ENCODE measurements at regions not wholly inside any gene's neighbourhood (a gene's known extent, or its start where the extent isn't known, plus 50 kb on each side); places are given as distances from the start of the nearest gene placed in this dataset.

GRCh38 chr2:82307511-82307910 lies 2003.0 kb upstream of the LRRTM1 start:
- ChIA-PET CTCF (no interaction called here), POLR2A (no interaction called here)
- Histone ChIP-seq H3K4me3 (ENCODE audit: low read depth, low read length) (no peak overlapping the region), H3K9me3 (ENCODE audit: control insufficient read depth, insufficient read depth, low read depth, low read length) (no peaks in the 10 kb centered on the region), H3K27ac (ENCODE audit: extremely low read depth, low read depth, low read length) (no peak overlapping the region), H3K36me3 (ENCODE audit: control insufficient read depth in 2 of 2, insufficient read depth in 1 of 2, low read length in 2 of 2) (no peaks in the 10 kb centered on the region), H3K4me1 (ENCODE audit: control insufficient read depth, insufficient read depth, low read length) (no peaks in the 10 kb centered on the region)
- TF ChIP-seq ZNF473 (tag by site-specific recombination; IDR thresholded peaks at IDR 0.05), result no peak
- no peak for TF ChIP-seq ZNF426 (tag by site-specific recombination; IDR thresholded peaks at IDR 0.05)
- no peak for TF ChIP-seq ZNF692 (tag by site-specific recombination; IDR thresholded peaks at IDR 0.05)
- no peak for TF ChIP-seq ZNF423 (tag by site-specific recombination; IDR thresholded peaks at IDR 0.05)
- no peak for TF ChIP-seq ZNF658 (tag by site-specific recombination; IDR thresholded peaks at IDR 0.05)
- TF ChIP-seq ZNF76 (tag by site-specific recombination; IDR thresholded peaks at IDR 0.05; ENCODE audit: borderline replicate concordance, low read depth), result no peak
- no peak for TF ChIP-seq SP3 (tag by site-specific recombination; IDR thresholded peaks at IDR 0.05)
- TF ChIP-seq ATF2 (tag by site-specific recombination; IDR thresholded peaks at IDR 0.05; ENCODE audit: low read depth), result no peak
- TF ChIP-seq ZSCAN5A (tag by site-specific recombination; IDR thresholded peaks at IDR 0.05), result no peak
- no peak for TF ChIP-seq ELK4 (IDR thresholded peaks at IDR 0.05; ENCODE audit: borderline replicate concordance, low read depth, low read length)
- no peak for TF ChIP-seq ZNF114 (tag by site-specific recombination; IDR thresholded peaks at IDR 0.05)
- TF ChIP-seq ZNF544 (tag by site-specific recombination; IDR thresholded peaks at IDR 0.05), result no peak
- TF ChIP-seq ZBTB17 (tag by site-specific recombination; IDR thresholded peaks at IDR 0.05), result no peak
- no peak for TF ChIP-seq ZNF157 (tag by site-specific recombination; IDR thresholded peaks at IDR 0.05)
- no peak for TF ChIP-seq WT1 (tag by site-specific recombination; IDR thresholded peaks at IDR 0.05)
- no peak for TF ChIP-seq ZNF221 (tag by site-specific recombination; IDR thresholded peaks at IDR 0.05; ENCODE audit: borderline replicate concordance)
- TF ChIP-seq ZSCAN30 (tag by site-specific recombination; IDR thresholded peaks at IDR 0.05), result no peak

- H3K4me3 ChIP-seq (ENCODE audit: low read depth, low read length), result no peak overlapping the region
- no peaks in the 10 kb centered on the region for H3K9me3 ChIP-seq (ENCODE audit: control insufficient read depth, insufficient read depth, low read depth, low read length)
- POLR2A ChIA-PET, result no interaction called here
- H3K4me1 ChIP-seq (ENCODE audit: control insufficient read depth, insufficient read depth, low read length), result no peaks in the 10 kb centered on the region
- no peaks in the 10 kb centered on the region for H3K36me3 ChIP-seq (ENCODE audit: control insufficient read depth in 2 of 2, insufficient read depth in 1 of 2, low read length in 2 of 2)
- H3K27ac ChIP-seq (ENCODE audit: extremely low read depth, low read depth, low read length), result no peak overlapping the region
- CTCF ChIA-PET, result no interaction called here
- no peak for TF ChIP-seq ZNF561 (tag by site-specific recombination; IDR thresholded peaks at IDR 0.05; ENCODE audit: borderline replicate concordance)
- TF ChIP-seq INSM2 (tag by site-specific recombination; IDR thresholded peaks at IDR 0.05), result no peak
- no peak for TF ChIP-seq ZNF629 (tag by site-specific recombination; IDR thresholded peaks at IDR 0.05)
- TF ChIP-seq ZFP41 (tag by site-specific recombination; IDR thresholded peaks at IDR 0.05; ENCODE audit: borderline replicate concordance), result no peak
These were observed 1997.0 kb upstream of the LRRTM1 start for GRCh38 chr2:82301506-82301905.

Data from HEK293 (cell line).